ENCODE measurements at regions not wholly inside any gene's neighbourhood (a gene's known extent, or its start where the extent isn't known, plus 50 kb on each side); places are given as distances from the start of the nearest gene placed in this dataset.
"Not testable (repeated sequence)": the region's sequence is repeated elsewhere in the genome, so short reads cannot be mapped to it uniquely, and the experiment has no call there.

GRCh38 chr12:124475295-124476010 is 92.0 kb downstream of the NCOR2 start:
- no peak for DNase-seq
- Mint-ChIP-seq H3K27me3 (ENCODE audit: low read depth) (no peaks in the 10 kb centered on the region), H3K4me1 (ENCODE audit: low read depth) (peaks cover 20% of the 10 kb centered on the region), H3K36me3 (ENCODE audit: low read depth) (peaks cover 78% of the 10 kb centered on the region), H3K27ac (no peak overlapping the region), H3K4me3 (no peak overlapping the region), H3K9me3 (peaks cover 19% of the 10 kb centered on the region)
- CTCF ChIA-PET = no interaction called here
- intact Hi-C loops (cut with micrococcal nuclease) = no loop called here

- CTCF ChIA-PET = no interaction called here
- DNase-seq = no peak
- Mint-ChIP-seq H3K4me3 (no peak overlapping the region), H3K9me3 (peaks cover 24% of the 10 kb centered on the region), H3K4me1 (ENCODE audit: low read depth) (peaks cover 17% of the 10 kb centered on the region), H3K36me3 (ENCODE audit: low read depth) (peaks cover 85% of the 10 kb centered on the region), H3K27me3 (ENCODE audit: low read depth) (no peaks in the 10 kb centered on the region), H3K27ac (no peak overlapping the region)
- intact Hi-C loops (cut with micrococcal nuclease) = no loop called here
Measured at GRCh38 chr12:124474709-124475108, 92.7 kb downstream of the NCOR2 start.

- no peak overlapping the region for H3K27ac Mint-ChIP-seq
- peaks cover 32% of the 10 kb centered on the region for H3K9me3 Mint-ChIP-seq
- no peak for DNase-seq
- intact Hi-C loops (cut with micrococcal nuclease) = no loop called here
- no peaks in the 10 kb centered on the region for H3K27me3 Mint-ChIP-seq (ENCODE audit: low read depth)
- CTCF ChIA-PET = no interaction called here
- peaks cover 80% of the 10 kb centered on the region for H3K36me3 Mint-ChIP-seq (ENCODE audit: low read depth)
- H3K4me1 Mint-ChIP-seq (ENCODE audit: low read depth) = peaks cover 7% of the 10 kb centered on the region
- H3K4me3 Mint-ChIP-seq = no peak overlapping the region
Measured at GRCh38 chr12:124472690-124473279, 94.6 kb downstream of the NCOR2 start.

GRCh38 chr12:124471828-124472227 is 95.6 kb downstream of the NCOR2 start:
- Mint-ChIP-seq H3K27ac (no peak overlapping the region), H3K36me3 (ENCODE audit: low read depth) (peaks cover 71% of the 10 kb centered on the region), H3K9me3 (peaks cover 32% of the 10 kb centered on the region), H3K27me3 (ENCODE audit: low read depth) (no peaks in the 10 kb centered on the region), H3K4me1 (ENCODE audit: low read depth) (peaks cover 5% of the 10 kb centered on the region), H3K4me3 (no peak overlapping the region)
- no peak for DNase-seq
- CTCF ChIA-PET = no interaction called here
- intact Hi-C loops (cut with micrococcal nuclease) = no loop called here

GRCh38 chr12:124470806-124471205 is 96.6 kb downstream of the NCOR2 start:
- no peaks in the 10 kb centered on the region for H3K27me3 Mint-ChIP-seq (ENCODE audit: low read depth)
- peaks cover 32% of the 10 kb centered on the region for H3K9me3 Mint-ChIP-seq
- peaks cover 66% of the 10 kb centered on the region for H3K36me3 Mint-ChIP-seq (ENCODE audit: low read depth)
- H3K4me3 Mint-ChIP-seq = no peak overlapping the region
- no peak for DNase-seq
- intact Hi-C loops (cut with micrococcal nuclease) = no loop called here
- no peak overlapping the region for H3K27ac Mint-ChIP-seq
- H3K4me1 Mint-ChIP-seq (ENCODE audit: low read depth) = peaks cover 15% of the 10 kb centered on the region
- CTCF ChIA-PET = no interaction called here

GRCh38 chr12:124470139-124470538 is 97.3 kb downstream of the NCOR2 start:
- intact Hi-C loops (cut with micrococcal nuclease) = no loop called here
- CTCF ChIA-PET = interaction anchor here (0.7 to 0.9 kb wide), 2 partner anchors 296 to 681 kb away, joined by 3 to 4 read pairs; no protein-coding TSS in a partner anchor
- no peak for DNase-seq
- Mint-ChIP-seq H3K4me3 (no peak overlapping the region), H3K36me3 (ENCODE audit: low read depth) (peaks cover 71% of the 10 kb centered on the region), H3K9me3 (peaks cover 32% of the 10 kb centered on the region), H3K27ac (no peak overlapping the region), H3K4me1 (ENCODE audit: low read depth) (peaks cover 17% of the 10 kb centered on the region), H3K27me3 (ENCODE audit: low read depth) (no peaks in the 10 kb centered on the region)

GRCh38 chr12:124469193-124469888 is 98.1 kb downstream of the NCOR2 start:
- Mint-ChIP-seq H3K27me3 (ENCODE audit: low read depth) (no peaks in the 10 kb centered on the region), H3K9me3 (peaks cover 34% of the 10 kb centered on the region), H3K4me3 (no peak overlapping the region), H3K36me3 (ENCODE audit: low read depth) (peaks cover 71% of the 10 kb centered on the region), H3K4me1 (ENCODE audit: low read depth) (peaks cover 25% of the 10 kb centered on the region), H3K27ac (no peak overlapping the region)
- CTCF ChIA-PET = interaction anchor here (0.7 to 0.9 kb wide), 2 partner anchors 296 to 680 kb away, joined by 3 to 4 read pairs; no protein-coding TSS in a partner anchor
- DNase-seq = no peak
- intact Hi-C loops (cut with micrococcal nuclease) = loop anchor here (5.0 kb wide), 2 partner anchors 243 to 448 kb away; no protein-coding TSS in a partner anchor

GRCh38 chr12:124467549-124467948 is 99.9 kb downstream of the NCOR2 start:
- intact Hi-C loops (cut with micrococcal nuclease) = loop anchor here (2.0 to 5.0 kb wide), 4 partner anchors 27 to 450 kb away; partner anchors contain the start of gene NCOR2
- H3K4me3 Mint-ChIP-seq; CTCF ChIA-PET; H3K27ac Mint-ChIP-seq; H3K27me3 Mint-ChIP-seq (ENCODE audit: low read depth); DNase-seq: not testable (repeated sequence)
- Mint-ChIP-seq H3K4me1 (ENCODE audit: low read depth) (peaks cover 27% of the 10 kb centered on the region), H3K36me3 (ENCODE audit: low read depth) (peaks cover 58% of the 10 kb centered on the region), H3K9me3 (peaks cover 21% of the 10 kb centered on the region)

GRCh38 chr12:124466216-124467128 is 100.9 kb downstream of the NCOR2 start:
- Mint-ChIP-seq H3K4me1 (ENCODE audit: low read depth) (peaks cover 27% of the 10 kb centered on the region), H3K27ac (peak overlapping the region; percentile 56), H3K4me3 (peak overlapping the region; percentile 21), H3K9me3 (peaks cover 20% of the 10 kb centered on the region), H3K36me3 (ENCODE audit: low read depth) (peaks cover 48% of the 10 kb centered on the region), H3K27me3 (ENCODE audit: low read depth) (no peaks in the 10 kb centered on the region)
- DNase-seq = peak; percentile 93
- intact Hi-C loops (cut with micrococcal nuclease) = loop anchor here (1.0 to 5.0 kb wide), 10 partner anchors 9 to 451 kb away; partner anchors contain the start of gene NCOR2
- CTCF ChIA-PET = interaction anchor here (0.6 to 1.5 kb wide), 4 partner anchors 12 to 298 kb away, joined by 3 to 8 read pairs (median 5); no protein-coding TSS in a partner anchor

GRCh38 chr12:124465473-124465872 is 101.9 kb downstream of the NCOR2 start:
- no peak overlapping the region for H3K4me3 Mint-ChIP-seq
- peaks cover 40% of the 10 kb centered on the region for H3K36me3 Mint-ChIP-seq (ENCODE audit: low read depth)
- peaks cover 17% of the 10 kb centered on the region for H3K9me3 Mint-ChIP-seq
- H3K4me1 Mint-ChIP-seq (ENCODE audit: low read depth) = peaks cover 27% of the 10 kb centered on the region
- DNase-seq = no peak
- CTCF ChIA-PET = interaction anchor here (1.5 kb wide), 2 partner anchors 11 to 15 kb away, joined by 3 to 8 read pairs; no protein-coding TSS in a partner anchor
- intact Hi-C loops (cut with micrococcal nuclease) = loop anchor here (5.0 kb wide), 2 partner anchors 247 to 452 kb away; no protein-coding TSS in a partner anchor
- no peak overlapping the region for H3K27ac Mint-ChIP-seq
- no peaks in the 10 kb centered on the region for H3K27me3 Mint-ChIP-seq (ENCODE audit: low read depth)

- Mint-ChIP-seq H3K9me3 (peaks cover 13% of the 10 kb centered on the region), H3K4me3 (no peak overlapping the region), H3K4me1 (ENCODE audit: low read depth) (peaks cover 27% of the 10 kb centered on the region), H3K27ac (no peak overlapping the region), H3K27me3 (ENCODE audit: low read depth) (no peaks in the 10 kb centered on the region), H3K36me3 (ENCODE audit: low read depth) (peaks cover 38% of the 10 kb centered on the region)
- intact Hi-C loops (cut with micrococcal nuclease) = loop anchor here (5.0 kb wide), 2 partner anchors 247 to 452 kb away; no protein-coding TSS in a partner anchor
- DNase-seq = no peak
- CTCF ChIA-PET = interaction anchor here (1.5 kb wide), 1 partner anchor 15 kb away, joined by 3 read pairs; no protein-coding TSS in a partner anchor
Measured at GRCh38 chr12:124464830-124465229, 102.6 kb downstream of the NCOR2 start.
